Left ventricle myocardium superior (tissue), 1 donor: ENCODE measurements at regions not wholly inside any gene's neighbourhood (a gene's known extent, or its start where the extent isn't known, plus 50 kb on each side); places are given as distances from the start of the nearest gene placed in this dataset.

Source experiments
- ATAC-seq: fragments of 200-7000 bp; cut with Tn5 transposase; one replicate; pipeline ENCODE4 v1.9.1; 2020; ENCODE audit warnings: mild to moderate bottlenecking, moderate library complexity
- DNase-seq: peaks from one replicate; pipeline ENCODE4 v3.0.0-alpha.2; 2020
- intact Hi-C: fragments of 100-400 bp; cut with micrococcal nuclease; formaldehyde crosslinking; loops from one replicate; pipeline ENCODE4 v1.11.0; 2022
- donor health status: DM: no; HTN: yes; CAD: no; lungs with severe emphysema.

DNA sequence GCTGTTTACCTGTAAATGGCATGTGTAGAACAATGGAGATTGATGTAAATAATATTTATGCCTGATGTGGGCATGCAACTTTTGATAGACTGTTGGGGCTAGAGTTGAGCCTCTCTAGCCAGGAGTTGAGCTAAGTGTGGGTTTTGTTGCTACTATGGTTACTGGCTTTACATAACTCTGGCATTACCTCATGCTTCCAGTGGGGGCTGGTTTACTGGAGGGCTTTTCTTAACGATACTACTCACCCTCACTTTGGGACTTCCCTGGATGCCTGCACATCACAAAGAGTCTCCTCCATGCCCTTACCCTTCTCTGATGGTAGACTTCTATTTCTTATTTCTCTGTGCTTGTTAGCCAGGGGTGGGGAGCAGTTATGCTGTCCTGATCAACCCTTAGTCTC, 524.6 kb upstream of the CDH4 start:
- intact Hi-C loops, result no loop called here
- ATAC-seq (no peak), DNase-seq (no peak)

DNA sequence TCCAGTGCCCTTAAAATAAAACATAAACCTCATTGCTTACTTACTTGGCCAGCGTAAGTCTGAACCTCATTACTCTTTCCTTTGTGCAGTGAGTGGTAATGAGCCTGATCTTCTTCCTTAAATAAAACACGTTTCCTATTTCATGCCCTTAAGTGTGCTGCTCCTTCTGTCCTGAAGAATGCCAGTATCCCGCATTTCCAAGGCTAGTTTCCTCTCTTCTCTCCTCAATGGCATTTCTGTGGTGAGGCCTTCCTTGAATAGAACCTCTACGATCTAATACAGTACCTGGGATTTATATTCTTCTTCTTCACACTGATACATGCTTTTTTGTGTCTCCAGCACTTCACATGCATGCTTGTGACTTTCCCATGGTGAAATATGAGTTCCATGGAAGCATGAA, 523.4 kb upstream of the CDH4 start:
- ATAC-seq, result no peak
- no peak for DNase-seq
- intact Hi-C loops, result no loop called here

- intact Hi-C loops, result no loop called here
- DNase-seq (no peak), ATAC-seq (no peak)
Measured at GRCh38 chr20:60729135-60729900, 522.7 kb upstream of the CDH4 start.

DNA sequence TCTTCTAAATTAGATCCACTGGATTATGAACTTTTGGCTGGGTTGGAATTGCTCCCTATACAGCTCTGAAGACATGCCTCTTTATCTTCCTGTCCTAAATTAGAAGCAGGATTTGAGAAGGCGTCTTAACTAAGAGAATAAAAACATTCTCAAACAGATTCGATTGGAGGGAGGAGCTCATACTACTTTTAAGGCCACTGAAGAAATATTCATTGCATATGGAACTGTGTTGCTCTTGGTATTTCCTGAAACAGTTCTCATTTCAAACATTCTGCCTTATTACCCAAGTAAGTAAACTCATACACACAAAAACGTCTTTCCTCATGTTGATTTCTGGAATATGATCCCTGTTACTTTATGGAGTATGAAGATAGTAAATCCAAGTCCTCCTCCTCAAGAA, 519.7 kb upstream of the CDH4 start:
- DNase-seq (no peak), ATAC-seq (no peak)
- intact Hi-C loops, result no loop called here

- no peak for DNase-seq
- ATAC-seq, result no peak
- intact Hi-C loops, result no loop called here
Measured at GRCh38 chr20:60748086-60748485, 504.0 kb upstream of the CDH4 start.

DNA sequence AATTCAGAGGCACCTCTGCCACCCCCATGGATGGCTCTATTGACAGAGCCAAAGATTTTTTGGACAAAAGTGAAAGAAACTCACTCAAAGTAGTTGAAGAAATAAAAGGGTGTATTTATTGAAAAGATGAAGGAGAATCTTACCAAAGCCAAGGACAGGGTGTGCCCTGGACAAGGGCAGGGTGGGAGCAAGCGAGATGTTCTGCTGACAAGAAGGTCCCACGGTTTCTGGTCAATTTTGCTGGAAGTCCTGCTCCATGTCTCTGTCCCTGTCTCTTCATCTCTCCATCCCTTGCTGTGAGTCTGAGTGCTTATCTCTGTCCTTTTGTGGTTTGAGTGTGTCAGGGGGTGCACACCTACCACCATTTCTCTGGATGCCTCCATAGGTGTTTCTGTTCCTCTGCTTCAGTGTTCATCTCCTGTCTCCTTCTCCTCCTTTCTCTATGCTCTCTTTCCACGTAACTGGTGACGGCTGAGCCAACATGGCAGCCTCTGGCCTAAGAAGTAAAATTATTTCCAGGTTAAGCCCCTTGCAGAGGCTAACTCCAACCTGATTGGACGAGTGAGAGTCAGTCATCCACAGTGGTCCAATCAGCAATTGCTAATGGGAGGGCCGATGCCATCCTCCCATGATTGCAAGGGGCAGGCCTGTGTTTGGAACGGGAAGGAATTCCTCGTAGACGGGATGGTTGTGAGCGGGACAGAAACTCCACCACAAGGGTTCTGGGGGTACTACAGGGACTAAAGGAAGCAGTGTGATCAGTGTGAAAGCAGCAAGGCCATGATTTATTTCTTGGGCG, 502.1 kb upstream of the CDH4 start:
- ATAC-seq (no peak), DNase-seq (no peak)
- intact Hi-C loops, result no loop called here

GRCh38 chr20:60750909-60751308, 501.2 kb upstream of the CDH4 start:
- intact Hi-C loops, result no loop called here
- ATAC-seq (no peak), DNase-seq (no peak)

DNA sequence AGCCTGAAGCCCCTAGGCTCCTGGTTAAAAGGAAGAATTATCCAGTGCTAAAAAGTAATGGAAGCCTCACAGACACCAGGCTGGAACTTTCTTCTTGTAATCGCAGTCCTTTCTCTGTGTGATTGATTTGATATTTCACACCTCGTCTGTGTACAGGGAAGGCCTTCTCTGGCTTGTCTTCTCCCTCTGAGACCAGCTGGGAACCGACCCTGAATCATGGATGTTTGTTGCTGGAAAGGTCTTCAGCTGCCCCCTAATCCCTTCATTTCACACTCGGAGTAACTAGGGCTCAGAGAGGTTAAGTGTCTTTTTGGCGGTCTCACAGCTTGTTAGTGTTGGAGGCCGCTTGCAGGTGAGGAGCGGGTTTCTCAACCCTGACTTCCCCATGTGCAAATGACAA, 500.2 kb upstream of the CDH4 start:
- DNase-seq, result no peak
- no peak for ATAC-seq
- intact Hi-C loops, result no loop called here

DNA sequence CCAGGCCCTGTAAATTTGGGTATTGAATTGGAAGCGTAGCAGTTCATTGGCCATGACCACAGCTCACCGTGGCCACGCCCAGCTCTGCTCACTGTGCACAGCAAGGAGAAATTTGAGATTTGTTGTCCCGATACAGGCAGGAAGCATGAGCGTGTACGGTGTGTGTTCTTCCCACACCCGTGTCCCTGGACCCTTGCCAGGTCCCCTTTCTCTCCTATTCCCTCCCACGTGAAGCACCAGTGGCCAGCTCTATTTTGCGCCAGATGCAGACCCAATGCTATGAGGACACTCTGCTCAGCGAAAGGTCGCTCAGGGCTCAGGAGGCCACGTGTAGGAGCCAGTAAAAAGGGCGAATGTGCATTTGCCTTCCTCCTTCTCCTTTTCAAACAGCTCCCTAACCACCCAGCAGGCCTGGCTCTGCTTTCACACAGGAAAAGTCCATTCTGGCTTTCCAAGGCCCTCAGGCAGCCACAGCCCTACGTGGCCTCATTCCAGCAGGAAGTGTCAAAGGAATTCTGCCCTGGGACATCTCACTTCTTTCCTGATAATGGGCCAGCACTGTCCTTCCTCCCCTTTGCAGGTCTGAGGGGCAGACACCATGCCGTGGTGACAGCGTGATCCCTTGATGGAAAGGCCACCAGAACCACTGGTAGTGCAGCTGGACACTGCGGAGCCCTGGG, 499.2 kb upstream of the CDH4 start:
- no peak for ATAC-seq
- DNase-seq, result peak; percentile 34
- intact Hi-C loops, result no loop called here

DNA sequence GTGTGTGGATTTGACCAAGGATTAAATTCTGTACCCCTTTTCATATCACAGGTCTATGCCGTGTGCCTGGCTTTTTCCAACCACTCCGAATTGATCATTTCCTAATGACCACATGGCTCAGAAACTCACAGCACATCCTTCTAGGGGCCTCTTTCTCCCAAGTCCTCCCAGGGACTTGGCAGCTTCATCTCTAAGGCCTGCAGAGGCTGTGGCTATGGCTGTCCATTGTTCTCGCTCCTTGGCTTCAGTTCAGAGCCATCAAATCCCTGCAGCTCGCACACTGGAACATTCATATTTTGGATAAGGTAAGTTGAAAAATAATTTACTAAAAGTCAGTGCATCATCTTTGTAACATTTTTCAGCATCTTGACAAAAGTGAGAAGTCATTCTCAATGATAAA, 497.2 kb upstream of the CDH4 start:
- intact Hi-C loops, result no loop called here
- ATAC-seq, result no peak
- no peak for DNase-seq

GRCh38 chr20:60759651-60760050, 492.4 kb upstream of the CDH4 start:
- ATAC-seq, result no peak
- intact Hi-C loops, result no loop called here
- DNase-seq, result no peak

DNA sequence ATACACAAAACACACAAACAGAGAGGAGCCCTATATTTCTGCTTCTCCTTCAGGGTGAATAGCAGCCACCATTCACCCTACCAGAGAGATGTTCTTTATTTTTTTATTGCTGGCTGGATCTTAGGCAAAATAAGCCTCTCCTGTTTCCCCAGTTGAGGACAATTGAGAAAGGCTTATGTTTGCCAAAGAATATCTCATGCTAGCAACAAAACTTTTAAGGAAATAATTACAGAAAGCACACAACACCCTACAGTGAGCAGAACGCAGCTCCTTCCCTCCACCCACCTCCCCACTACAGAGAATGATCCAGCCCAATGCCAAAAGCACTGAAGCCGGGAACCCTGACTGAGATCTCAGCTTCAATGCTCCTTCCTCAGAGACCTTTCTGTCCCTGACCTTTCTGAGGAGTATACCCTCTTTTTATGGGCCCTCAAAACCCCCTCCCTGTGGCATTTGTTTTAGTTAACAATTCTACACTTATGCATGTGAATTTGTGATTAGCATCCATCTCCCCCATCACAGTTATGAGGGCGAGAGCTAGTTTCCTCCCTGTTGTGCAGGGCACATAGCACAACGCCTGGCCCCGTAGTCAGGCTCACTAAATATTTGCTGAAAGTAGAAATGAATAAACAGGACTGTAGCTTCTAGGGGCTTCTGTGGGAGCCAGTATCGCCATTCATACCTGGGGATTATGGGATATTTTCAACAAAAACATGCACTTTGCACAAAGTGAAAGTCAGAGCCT, 491.6 kb upstream of the CDH4 start:
- intact Hi-C loops, result no loop called here
- no peak for DNase-seq
- ATAC-seq, result no peak

DNA sequence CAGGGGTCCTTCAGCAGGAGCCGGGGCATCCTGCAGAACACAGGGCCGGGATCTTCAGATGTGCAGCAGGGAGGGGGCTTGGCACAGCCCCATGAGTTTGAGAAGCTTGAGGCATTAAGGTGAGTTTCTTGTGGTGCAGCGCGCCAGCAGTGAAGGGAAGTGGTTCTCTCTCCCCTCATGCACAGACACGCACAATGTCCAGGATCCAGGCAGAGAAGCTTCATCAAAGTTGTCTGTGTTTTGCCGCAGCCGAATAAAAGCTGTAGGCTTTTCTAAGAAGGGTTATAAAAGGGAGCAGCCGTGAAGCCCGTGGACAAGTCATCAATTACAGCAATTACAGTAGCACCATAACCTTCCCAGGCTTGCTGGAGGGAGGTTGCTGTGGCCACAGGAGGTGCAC, 491.0 kb upstream of the CDH4 start:
- DNase-seq, result no peak
- ATAC-seq, result no peak
- intact Hi-C loops, result no loop called here

GRCh38 chr20:60762386-60762785, 489.7 kb upstream of the CDH4 start:
- ATAC-seq (no peak), DNase-seq (no peak)
- intact Hi-C loops, result no loop called here

DNA sequence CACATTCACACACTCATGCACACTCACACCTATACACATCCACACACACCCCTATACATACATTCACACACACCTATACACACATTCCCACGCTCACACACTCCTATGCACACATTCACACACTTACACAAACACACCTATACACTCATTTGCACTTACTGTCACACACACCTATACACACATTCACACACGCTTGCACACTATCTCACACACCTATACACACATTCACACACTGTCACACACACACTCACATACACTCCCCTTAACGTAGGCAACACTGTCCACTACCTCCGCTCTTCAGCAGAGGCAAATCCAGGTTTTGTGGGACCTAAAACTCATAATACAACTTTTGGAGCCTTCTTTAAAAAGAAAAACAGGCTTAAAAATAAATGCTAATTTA, 487.7 kb upstream of the CDH4 start:
- no peak for DNase-seq
- no peak for ATAC-seq
- intact Hi-C loops, result no loop called here

DNA sequence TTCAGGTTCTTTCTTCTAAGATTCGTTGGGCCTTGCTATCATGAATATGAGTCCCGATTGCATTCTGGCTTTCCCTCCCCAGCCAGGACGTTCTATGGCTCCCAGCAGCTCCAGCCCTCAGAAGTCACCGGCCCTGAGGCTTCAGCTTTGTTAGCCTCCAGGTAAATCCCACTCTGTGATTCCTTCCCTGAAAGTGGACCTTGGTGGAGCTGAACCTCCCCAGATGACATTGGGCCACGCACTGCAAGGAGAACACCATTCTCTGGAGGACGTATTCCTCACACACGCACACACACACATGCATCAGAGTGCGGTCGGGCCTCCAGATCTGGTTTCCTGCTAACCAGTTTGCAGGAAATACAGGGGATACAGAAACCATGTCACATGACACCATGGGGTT, 487.3 kb upstream of the CDH4 start:
- DNase-seq, result no peak
- ATAC-seq, result no peak
- intact Hi-C loops, result no loop called here

DNA sequence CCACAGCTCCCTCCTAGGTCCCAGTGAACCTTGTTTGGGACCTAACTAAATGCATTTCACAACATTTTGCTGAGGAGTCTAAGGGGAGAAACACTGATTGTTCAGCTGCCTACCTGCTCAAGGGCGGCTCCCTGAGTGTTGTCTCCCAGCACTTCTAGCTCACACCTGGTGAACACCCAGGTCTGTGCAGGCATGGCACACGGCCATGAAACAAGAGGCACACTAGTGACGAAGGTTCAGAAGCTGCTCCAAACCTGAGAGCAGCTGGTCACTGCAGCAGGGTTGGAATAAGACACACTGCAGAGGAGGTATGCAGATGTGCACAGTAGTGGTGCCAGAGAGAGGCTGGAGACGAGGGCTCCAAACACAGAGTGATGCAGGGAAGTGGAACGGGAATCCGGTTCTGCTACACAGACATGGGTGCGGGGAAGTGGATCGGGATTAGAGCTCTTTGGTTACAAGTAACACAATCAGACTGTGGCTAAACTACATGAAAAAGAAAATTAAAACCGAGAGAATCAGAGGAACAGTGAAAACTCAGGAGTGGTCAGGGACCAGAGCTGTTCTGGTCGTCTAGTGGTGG, 486.1 kb upstream of the CDH4 start:
- ATAC-seq, result no peak
- no peak for DNase-seq
- intact Hi-C loops, result no loop called here

- DNase-seq (no peak), ATAC-seq (no peak)
- intact Hi-C loops, result no loop called here
Measured at GRCh38 chr20:60768216-60768615, 483.8 kb upstream of the CDH4 start.

- DNase-seq (no peak), ATAC-seq (no peak)
- intact Hi-C loops, result no loop called here
Measured at GRCh38 chr20:60780388-60781025, 471.6 kb upstream of the CDH4 start.
